AG04450 (cell line): ENCODE measurements at regions not wholly inside any gene's neighbourhood (a gene's known extent, or its start where the extent isn't known, plus 50 kb on each side); places are given as distances from the start of the nearest gene placed in this dataset.

ENCODE experiments used
- CTCF ChIA-PET: fragments of 300-600, 350-600 bp; formaldehyde crosslinking; extraction: SDS; loops from one replicate; lab custom pipeline; 2022; ENCODE audit warnings: antibody characterized with exemption, inconsistent platforms; lab: Charles Lee
- POLR2A ChIA-PET: fragments of 350-600 bp; formaldehyde crosslinking; extraction: SDS; loops from one replicate; lab custom pipeline; 2021; ENCODE audit warnings: antibody characterized with exemption, inconsistent platforms; lab: Yijun Ruan, JAX
- DNase-seq: peaks from one replicate; pipeline ENCODE4 v3.0.0-alpha.2; 2011; ENCODE audit warnings: low read depth, low spot score
- H3K27ac ChIP-seq: one replicate; pipeline ENCODE4 v1.5.1; 2012; ENCODE audit warnings: low read depth, low read length, control low read depth
- H3K27me3 ChIP-seq: one replicate; pipeline ENCODE4 v1.6.0; 2012; ENCODE audit warnings: low read length; ENCODE audit not compliant: control insufficient read depth, insufficient read depth
- H3K4me3 ChIP-seq: 2 replicates; pipeline ENCODE4 v1.5.1; 2011; ENCODE audit warnings: mild to moderate bottlenecking, low read depth, low read length, control low read depth
- H3K9me3 ChIP-seq: 2 replicates; pipeline ENCODE4 v1.5.1; 2012; ENCODE audit warnings: low read length; ENCODE audit not compliant: control insufficient read depth, insufficient read depth
- TF ChIP-seq, protein P1 (sequence below): IDR thresholded peaks from 2 replicates; pipeline ENCODE4 v1.5.1; 2011; ENCODE audit warnings: low read depth, low read length, control low read depth, inconsistent platforms

GRCh38 chr12:77294016-77294415 lies 228.6 kb upstream of the E2F7 start:
- peak overlapping the region; percentile 42 for H3K27ac ChIP-seq
- CTCF ChIA-PET, result interaction anchor here (0.6 to 1.3 kb wide), 2 partner anchors 142 to 353 kb away, joined by 3 to 4 read pairs; no protein-coding TSS in a partner anchor
- H3K27me3 ChIP-seq, result no peaks in the 10 kb centered on the region
- TF ChIP-seq, protein P1, sequence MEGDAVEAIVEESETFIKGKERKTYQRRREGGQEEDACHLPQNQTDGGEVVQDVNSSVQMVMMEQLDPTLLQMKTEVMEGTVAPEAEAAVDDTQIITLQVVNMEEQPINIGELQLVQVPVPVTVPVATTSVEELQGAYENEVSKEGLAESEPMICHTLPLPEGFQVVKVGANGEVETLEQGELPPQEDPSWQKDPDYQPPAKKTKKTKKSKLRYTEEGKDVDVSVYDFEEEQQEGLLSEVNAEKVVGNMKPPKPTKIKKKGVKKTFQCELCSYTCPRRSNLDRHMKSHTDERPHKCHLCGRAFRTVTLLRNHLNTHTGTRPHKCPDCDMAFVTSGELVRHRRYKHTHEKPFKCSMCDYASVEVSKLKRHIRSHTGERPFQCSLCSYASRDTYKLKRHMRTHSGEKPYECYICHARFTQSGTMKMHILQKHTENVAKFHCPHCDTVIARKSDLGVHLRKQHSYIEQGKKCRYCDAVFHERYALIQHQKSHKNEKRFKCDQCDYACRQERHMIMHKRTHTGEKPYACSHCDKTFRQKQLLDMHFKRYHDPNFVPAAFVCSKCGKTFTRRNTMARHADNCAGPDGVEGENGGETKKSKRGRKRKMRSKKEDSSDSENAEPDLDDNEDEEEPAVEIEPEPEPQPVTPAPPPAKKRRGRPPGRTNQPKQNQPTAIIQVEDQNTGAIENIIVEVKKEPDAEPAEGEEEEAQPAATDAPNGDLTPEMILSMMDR, result no peak
- DNase-seq, result no peak
- POLR2A ChIA-PET, result interaction anchor here (0.6 kb wide), 3 partner anchors 31 to 191 kb away, joined by 4 to 11 read pairs (median 6); no protein-coding TSS in a partner anchor
- H3K9me3 ChIP-seq, result no peaks in the 10 kb centered on the region
- H3K4me3 ChIP-seq, result no peak overlapping the region

DNA sequence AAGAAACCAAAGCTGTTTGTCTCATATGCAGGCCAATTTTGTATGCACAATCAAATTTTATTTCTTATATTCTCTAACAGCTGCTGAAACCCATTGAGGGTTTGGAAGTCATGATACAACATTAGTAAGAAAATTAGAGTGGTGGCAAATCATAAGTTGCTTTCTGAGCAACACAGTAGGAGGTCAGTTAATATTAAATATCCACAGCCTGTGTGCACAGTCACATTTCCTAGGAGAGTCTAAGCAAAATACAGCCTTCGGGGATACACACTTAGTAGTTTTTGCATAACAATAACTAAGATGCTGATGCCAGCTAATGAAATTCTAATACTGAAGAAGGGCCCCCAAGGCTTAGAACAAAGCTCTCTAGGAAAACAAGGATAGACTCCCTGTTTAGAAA lies 209.6 kb upstream of the E2F7 start:
- TF ChIP-seq, protein P1, result no peak
- H3K27me3 ChIP-seq, result no peaks in the 10 kb centered on the region
- POLR2A ChIA-PET, result no interaction called here
- no peak for DNase-seq
- CTCF ChIA-PET, result interaction anchor here (1.4 kb wide), 1 partner anchor 25 kb away, joined by 3 read pairs; no protein-coding TSS in a partner anchor
- no peaks in the 10 kb centered on the region for H3K9me3 ChIP-seq
- H3K27ac ChIP-seq, result no peak overlapping the region
- H3K4me3 ChIP-seq, result no peak overlapping the region

DNA sequence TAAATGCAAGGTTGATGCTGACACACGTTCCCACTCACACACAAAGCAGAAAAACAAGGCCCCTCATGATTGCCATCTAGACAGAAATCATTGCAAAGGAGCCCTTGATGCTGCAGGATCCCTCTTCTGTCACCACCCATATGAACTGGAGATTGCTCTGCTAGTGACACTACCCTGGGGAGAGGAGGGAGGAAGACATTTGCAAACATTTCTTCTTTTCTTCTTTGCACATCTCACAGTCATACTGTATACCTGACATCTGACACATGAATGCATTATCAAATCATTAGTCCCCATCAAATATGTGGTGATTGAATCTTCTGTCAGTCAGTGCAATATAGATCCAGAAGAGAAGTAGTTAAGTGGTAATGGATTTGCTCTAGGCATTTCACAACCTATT lies 208.5 kb upstream of the E2F7 start:
- TF ChIP-seq, protein P1, result no peak
- H3K4me3 ChIP-seq, result no peak overlapping the region
- no peak for DNase-seq
- no peak overlapping the region for H3K27ac ChIP-seq
- no peaks in the 10 kb centered on the region for H3K9me3 ChIP-seq
- CTCF ChIA-PET, result interaction anchor here (1.4 kb wide), 1 partner anchor 26 kb away, joined by 3 read pairs; no protein-coding TSS in a partner anchor
- POLR2A ChIA-PET, result no interaction called here
- no peaks in the 10 kb centered on the region for H3K27me3 ChIP-seq

DNA sequence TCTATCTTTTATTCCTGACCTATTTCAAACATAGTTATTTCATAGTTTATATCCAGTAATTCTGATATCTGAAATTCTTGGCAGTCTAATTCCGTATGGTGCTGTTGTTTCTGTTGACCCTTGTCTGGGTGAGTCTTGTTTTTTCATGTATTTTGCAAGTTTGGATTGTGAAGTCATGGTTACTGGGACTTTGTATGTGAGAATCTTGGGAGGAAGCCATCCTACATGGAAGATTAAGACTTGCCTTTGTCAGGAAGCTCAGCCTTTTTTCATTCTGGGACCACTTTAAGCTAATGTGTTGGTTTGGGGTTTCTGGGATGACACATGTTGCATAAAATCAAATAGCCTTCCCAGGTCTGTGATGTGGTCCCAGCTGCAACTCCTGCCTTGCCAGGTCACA lies 191.6 kb upstream of the E2F7 start:
- no peak overlapping the region for H3K4me3 ChIP-seq
- POLR2A ChIA-PET, result no interaction called here
- no peaks in the 10 kb centered on the region for H3K9me3 ChIP-seq
- H3K27ac ChIP-seq, result no peak overlapping the region
- DNase-seq, result no peak
- CTCF ChIA-PET, result no interaction called here
- TF ChIP-seq, protein P1, result no peak
- H3K27me3 ChIP-seq, result no peaks in the 10 kb centered on the region

GRCh38 chr12:77253321-77253720 lies 188.0 kb upstream of the E2F7 start:
- Histone ChIP-seq H3K27me3 (no peaks in the 10 kb centered on the region), H3K4me3 (no peak overlapping the region), H3K9me3 (no peaks in the 10 kb centered on the region), H3K27ac (no peak overlapping the region)
- CTCF ChIA-PET, result no interaction called here
- TF ChIP-seq, protein P1, result no peak
- DNase-seq, result no peak
- POLR2A ChIA-PET, result no interaction called here
